Smooth muscle cell (in vitro differentiated cells): ENCODE measurements at regions not wholly inside any gene's neighbourhood (a gene's known extent, or its start where the extent isn't known, plus 50 kb on each side); places are given as distances from the start of the nearest gene placed in this dataset.

Experiments
- DNase-seq: peaks from one replicate; lab custom pipeline; 2025; ENCODE audit not compliant: unreplicated experiment; lab: John Stamatoyannopoulos, UW
- H2AFZ ChIP-seq: fragments of 200-600 bp; sonication (generic); 2 replicates; pipeline ENCODE4 v1.6.0; 2016; ENCODE audit warnings: antibody characterized with exemption, low read depth, mild to moderate bottlenecking
- H3F3A ChIP-seq: fragments of 200-600 bp; sonication (generic); 2 replicates; pipeline ENCODE4 v1.6.0; 2017; ENCODE audit warnings: antibody characterized with exemption, low read depth
- H3K27ac ChIP-seq: fragments of 200-600 bp; sonication (generic); 2 replicates; pipeline ENCODE4 v1.5.1; 2016; ENCODE audit warnings: low read depth, mild to moderate bottlenecking
- H3K27me3 ChIP-seq: fragments of 200-600 bp; sonication (generic); 2 replicates; pipeline ENCODE4 v1.6.1; 2016; ENCODE audit warnings: low read depth, mild to moderate bottlenecking
- H3K36me3 ChIP-seq: fragments of 200-600 bp; sonication (generic); 2 replicates; pipeline ENCODE4 v1.5.1; 2016; ENCODE audit warnings: low read depth
- H3K4me1 ChIP-seq: fragments of 200-600 bp; sonication (generic); 2 replicates; pipeline ENCODE4 v1.5.1; 2016; ENCODE audit warnings: low read depth
- H3K4me2 ChIP-seq: fragments of 200-600 bp; sonication (generic); 2 replicates; pipeline ENCODE4 v1.6.0; 2016; ENCODE audit warnings: mild to moderate bottlenecking
- H3K4me3 ChIP-seq: fragments of 200-600 bp; sonication (generic); 2 replicates; pipeline ENCODE4 v1.5.1; 2016; ENCODE audit warnings: mild to moderate bottlenecking
- H3K79me2 ChIP-seq: fragments of 200-600 bp; sonication (generic); 2 replicates; pipeline ENCODE4 v1.6.0; 2016; ENCODE audit warnings: low read depth, mild to moderate bottlenecking
- H3K9ac ChIP-seq: fragments of 200-600 bp; sonication (generic); 2 replicates; pipeline ENCODE4 v1.6.0; 2016; ENCODE audit warnings: low read depth
- H3K9me3 ChIP-seq: fragments of 200-600 bp; sonication (generic); replicated peaks from 2 replicates; pipeline ENCODE4 v1.5.1; 2016; ENCODE audit warnings: low read depth
- H4K20me1 ChIP-seq: fragments of 200-600 bp; sonication (generic); 2 replicates; pipeline ENCODE4 v1.6.0; 2016; ENCODE audit warnings: low read depth
- CTCF ChIP-seq: fragments of 200-600 bp; sonication (generic); IDR thresholded peaks from 2 replicates; pipeline ENCODE4 v1.5.1; 2017; ENCODE audit warnings: borderline replicate concordance, mild to moderate bottlenecking, antibody characterized with exemption; ENCODE audit not compliant: insufficient read depth, poor library complexity, severe bottlenecking
- WGBS: methylation state at CpG from one replicate; pipeline ENCODE4 v1.1.7; 2016; ENCODE audit warnings: low lambda C conversion rate; 5-methylcytosine and 5-hydroxymethylcytosine counted together

- Histone ChIP-seq H2AFZ (no peak overlapping the region), H3K9ac (no peak overlapping the region), H3K79me2 (no peaks in the 10 kb centered on the region), H3F3A (no peaks in the 10 kb centered on the region), H3K27ac (no peak overlapping the region), H3K9me3 (no peaks in the 10 kb centered on the region), H3K4me3 (no peak overlapping the region), H3K4me2 (no peak overlapping the region), H3K36me3 (no peaks in the 10 kb centered on the region), H3K27me3 (no peaks in the 10 kb centered on the region), H3K4me1 (no peaks in the 10 kb centered on the region), H4K20me1 (no peaks in the 10 kb centered on the region)
- DNase-seq, result no peak
- no peak for TF ChIP-seq CTCF
- 82% methylated on average over 1 of the region's 1 CpG for WGBS
Observed at GRCh38 chr2:52970642-52971041, 797.0 kb upstream of the CHAC2 start.

GRCh38 chr2:52968043-52968442, 799.6 kb upstream of the CHAC2 start:
- no peaks in the 10 kb centered on the region for H3K79me2 ChIP-seq
- no peak overlapping the region for H3K27ac ChIP-seq
- H4K20me1 ChIP-seq, result no peaks in the 10 kb centered on the region
- no peak for DNase-seq
- WGBS, result 83% methylated on average over 1 of the region's 1 CpG
- H3K4me3 ChIP-seq, result no peak overlapping the region
- no peaks in the 10 kb centered on the region for H3K9me3 ChIP-seq
- H3K4me2 ChIP-seq, result no peak overlapping the region
- H3K27me3 ChIP-seq, result no peaks in the 10 kb centered on the region
- no peak overlapping the region for H3K9ac ChIP-seq
- no peak for TF ChIP-seq CTCF
- H3K36me3 ChIP-seq, result no peaks in the 10 kb centered on the region
- no peak overlapping the region for H2AFZ ChIP-seq
- no peaks in the 10 kb centered on the region for H3F3A ChIP-seq
- no peaks in the 10 kb centered on the region for H3K4me1 ChIP-seq

GRCh38 chr2:52964916-52965530, 802.6 kb upstream of the CHAC2 start:
- Histone ChIP-seq H3K27ac (no peak overlapping the region), H3K9me3 (no peaks in the 10 kb centered on the region), H3K36me3 (no peaks in the 10 kb centered on the region), H3K4me2 (no peak overlapping the region), H3K4me1 (no peaks in the 10 kb centered on the region), H3K4me3 (no peak overlapping the region), H2AFZ (no peak overlapping the region), H3K79me2 (no peaks in the 10 kb centered on the region), H3K27me3 (no peaks in the 10 kb centered on the region), H4K20me1 (no peaks in the 10 kb centered on the region), H3K9ac (no peak overlapping the region), H3F3A (no peaks in the 10 kb centered on the region)
- 64% methylated on average over 4 of the region's 4 CpGs for WGBS
- DNase-seq, result no peak
- no peak for TF ChIP-seq CTCF

- Histone ChIP-seq H3K9ac (no peak overlapping the region), H3K27ac (no peak overlapping the region), H3K4me3 (no peak overlapping the region), H3K4me2 (no peak overlapping the region), H3F3A (no peaks in the 10 kb centered on the region), H3K9me3 (no peaks in the 10 kb centered on the region), H3K4me1 (no peaks in the 10 kb centered on the region), H3K36me3 (no peaks in the 10 kb centered on the region), H3K79me2 (no peaks in the 10 kb centered on the region), H4K20me1 (no peaks in the 10 kb centered on the region), H2AFZ (no peak overlapping the region), H3K27me3 (no peaks in the 10 kb centered on the region)
- no peak for TF ChIP-seq CTCF
- no peak for DNase-seq
Observed at GRCh38 chr2:52961403-52961802, 806.2 kb upstream of the CHAC2 start.
